Lung (tissue), 11 donors: ENCODE measurements at regions not wholly inside any gene's neighbourhood (a gene's known extent, or its start where the extent isn't known, plus 50 kb on each side); places are given as distances from the start of the nearest gene placed in this dataset.

Experiments
- ATAC-seq: fragments of 200-7000 bp; cut with Tn5 transposase; one replicate; pipeline ENCODE4 v1.9.1; 2020; ENCODE audit warnings: moderate number of reproducible peaks; ENCODE audit not compliant: insufficient read depth, low FRiP score
- DNase-seq, 3 donors: peaks; one replicate each; pipeline ENCODE4 v3.0.0-alpha.2; 2013 to 2017
- H3K27ac ChIP-seq, 2 donors: one replicate each; pipeline ENCODE4 v1.5.1; 2013; ENCODE audit warnings: mild to moderate bottlenecking in 2 of 2, moderate library complexity in 2 of 2, control low read depth in 1 of 2, inconsistent platforms in 1 of 2, low read depth in 1 of 2, low read length in 1 of 2
- H3K27me3 ChIP-seq, 3 donors: one replicate each; pipeline ENCODE4 v1.5.1; 2013; ENCODE audit warnings: low read length in 2 of 3; ENCODE audit not compliant: control insufficient read depth in 3 of 3, insufficient read depth in 3 of 3
- H3K36me3 ChIP-seq, 4 donors: one replicate each; pipeline ENCODE4 v1.5.1; 2013; ENCODE audit warnings: low read length in 4 of 4, mild to moderate bottlenecking in 1 of 4, moderate library complexity in 1 of 4; ENCODE audit not compliant: control insufficient read depth in 4 of 4, insufficient read depth in 4 of 4
- H3K4me1 ChIP-seq, 5 donors: one replicate each; pipeline ENCODE4 v1.5.1; 2013; ENCODE audit warnings: low read length in 5 of 5, mild to moderate bottlenecking in 2 of 5, moderate library complexity in 1 of 5; ENCODE audit not compliant: control insufficient read depth in 5 of 5, insufficient read depth in 5 of 5
- H3K4me3 ChIP-seq: one replicate; pipeline ENCODE4 v1.5.1; 2013; ENCODE audit warnings: mild to moderate bottlenecking, control low read depth, moderate library complexity
- H3K9ac ChIP-seq, 2 donors: one replicate each; pipeline ENCODE4 v1.5.1; 2013; ENCODE audit warnings: low read length in 2 of 2, control low read depth in 1 of 2; ENCODE audit not compliant: insufficient read depth in 1 of 2
- H3K9me3 ChIP-seq, 4 donors: one replicate each; pipeline ENCODE4 v1.5.1; 2013; ENCODE audit warnings: low read length in 3 of 4, mild to moderate bottlenecking in 1 of 4, moderate library complexity in 1 of 4; ENCODE audit not compliant: control insufficient read depth in 4 of 4, insufficient read depth in 3 of 4
- CTCF ChIP-seq: IDR thresholded peaks from 2 replicates; pipeline ENCODE4 v1.5.1; 2012; ENCODE audit warnings: mild to moderate bottlenecking; ENCODE audit errors: control extremely low read depth, extremely low read depth
- WGBS, 2 donors: extraction: QIAGEN DNeasy Blood & Tissue Kit; methylation state at CpG; one replicate each; pipeline ENCODE4 v1.1.7; 2013; 5-methylcytosine and 5-hydroxymethylcytosine counted together
- donor health status: control.
- donor health status: control.
- donor health status: Bipolar disorder and iron deficiency.
- donor health status: healthy.
- donor health status: DM: yes; HTN: yes; CAD: no.

- Histone ChIP-seq H3K4me1 (no peaks in the 10 kb centered on the region), H3K9me3 (no peaks in the 10 kb centered on the region), H3K27me3 (no peaks in the 10 kb centered on the region), H3K4me3 (no peak overlapping the region), H3K36me3 (no peaks in the 10 kb centered on the region), H3K27ac (no peak overlapping the region), H3K9ac (no peak overlapping the region)
- ATAC-seq (no peak), DNase-seq (no peak)
- no peak for TF ChIP-seq CTCF
- 90 to 91% methylated on average over 4 of the region's 4 CpGs for WGBS, 2 donors
Observed at GRCh38 chr9:85230081-85230480, 511.7 kb downstream of the AGTPBP1 start.

GRCh38 chr9:85228111-85228855, 513.5 kb downstream of the AGTPBP1 start:
- Histone ChIP-seq H3K36me3 (no peaks in the 10 kb centered on the region), H3K4me1 (no peaks in the 10 kb centered on the region), H3K4me3 (no peak overlapping the region), H3K9ac (no peak overlapping the region), H3K27ac (no peak overlapping the region), H3K9me3 (no peaks in the 10 kb centered on the region), H3K27me3 (no peaks in the 10 kb centered on the region)
- 85 to 86% methylated on average over 9 of the region's 9 CpGs for WGBS, 2 donors
- DNase-seq (no peak), ATAC-seq (no peak)
- no peak for TF ChIP-seq CTCF

- Histone ChIP-seq H3K36me3 (no peaks in the 10 kb centered on the region), H3K4me1 (no peaks in the 10 kb centered on the region), H3K9me3 (no peaks in the 10 kb centered on the region), H3K9ac (no peak overlapping the region), H3K4me3 (no peak overlapping the region), H3K27me3 (no peaks in the 10 kb centered on the region), H3K27ac (no peak overlapping the region)
- WGBS, 2 donors = 87 to 90% methylated on average over 2 of the region's 2 CpGs
- ATAC-seq (no peak), DNase-seq (no peak)
- TF ChIP-seq CTCF = no peak
Observed at GRCh38 chr9:85225180-85225579, 516.6 kb downstream of the AGTPBP1 start.

GRCh38 chr9:85224729-85225128, 517.0 kb downstream of the AGTPBP1 start:
- Histone ChIP-seq H3K36me3 (no peaks in the 10 kb centered on the region), H3K4me1 (no peaks in the 10 kb centered on the region), H3K27ac (no peak overlapping the region), H3K4me3 (no peak overlapping the region), H3K9ac (no peak overlapping the region), H3K9me3 (no peaks in the 10 kb centered on the region), H3K27me3 (no peaks in the 10 kb centered on the region)
- no peak for TF ChIP-seq CTCF
- ATAC-seq (no peak), DNase-seq (peak in 1 of 3 donors; percentile 4)
- WGBS, 2 donors = 63 to 86% methylated on average over 4 of the region's 4 CpGs
